OCI-LY1 (cell line): ENCODE measurements at regions not wholly inside any gene's neighbourhood (a gene's known extent, or its start where the extent isn't known, plus 50 kb on each side); places are given as distances from the start of the nearest gene placed in this dataset.

Source experiments
- H2AFZ ChIP-seq: fragments of 200-600 bp; sonication (generic), shearing (Covaris generic); 2 replicates; pipeline ENCODE4 v1.6.0; 2014; ENCODE audit warnings: antibody characterized with exemption, mild to moderate bottlenecking, low read length
- H3F3A ChIP-seq: fragments of 200-600 bp; sonication (generic), shearing (Covaris generic); 2 replicates; pipeline ENCODE4 v1.6.0; 2014; ENCODE audit warnings: mild to moderate bottlenecking, antibody characterized with exemption, low read length, moderate library complexity; ENCODE audit not compliant: insufficient read depth
- H3K27ac ChIP-seq: fragments of 200-600 bp; sonication (generic); 2 replicates; pipeline ENCODE4 v1.5.1; 2014; ENCODE audit warnings: low read length, mixed run types, mild to moderate bottlenecking, low read depth; ENCODE audit not compliant: poor library complexity, severe bottlenecking
- H3K27me3 ChIP-seq: fragments of 200-600 bp; sonication (generic); 2 replicates; pipeline ENCODE4 v1.6.0; 2014; ENCODE audit warnings: antibody characterized with exemption, mild to moderate bottlenecking, low read length, moderate library complexity; ENCODE audit not compliant: insufficient read depth
- H3K36me3 ChIP-seq: fragments of 200-600 bp; sonication (generic); 2 replicates; pipeline ENCODE4 v1.6.1; 2014; ENCODE audit warnings: mild to moderate bottlenecking, antibody characterized with exemption, low read length, moderate library complexity, mixed read lengths; ENCODE audit not compliant: insufficient read depth
- H3K4me1 ChIP-seq: fragments of 200-600 bp; sonication (generic); 2 replicates; pipeline ENCODE4 v1.5.1; 2014; ENCODE audit warnings: mild to moderate bottlenecking, low read length, moderate library complexity; ENCODE audit not compliant: insufficient read depth, severe bottlenecking
- H3K4me2 ChIP-seq: fragments of 200-600 bp; sonication (generic), shearing (Covaris generic); 2 replicates; pipeline ENCODE4 v1.6.1; 2014; ENCODE audit warnings: low read length
- H3K4me3 ChIP-seq: fragments of 200-600 bp; sonication (generic); 2 replicates; pipeline ENCODE4 v1.5.1; 2014; ENCODE audit warnings: low read length, low read depth, mild to moderate bottlenecking, mixed read lengths; ENCODE audit not compliant: poor library complexity, severe bottlenecking
- H3K79me2 ChIP-seq: fragments of 200-600 bp; shearing (Covaris generic); 2 replicates; pipeline ENCODE4 v1.6.1; 2016; ENCODE audit warnings: mixed run types, low read length, mixed read lengths; ENCODE audit not compliant: insufficient read depth
- H3K9ac ChIP-seq: fragments of 200-600 bp; sonication (generic), shearing (Covaris generic); 2 replicates; pipeline ENCODE4 v1.6.1; 2014; ENCODE audit warnings: mild to moderate bottlenecking, low read length, mixed read lengths
- H3K9me2 ChIP-seq: fragments of 200-600 bp; sonication (generic), shearing (Covaris generic); 2 replicates; pipeline ENCODE4 v1.6.1; 2014; ENCODE audit warnings: low read depth, mild to moderate bottlenecking, low read length, mixed read lengths
- H3K9me3 ChIP-seq: fragments of 200-600 bp; shearing (Covaris generic); 2 replicates; pipeline ENCODE4 v1.6.1; 2014; ENCODE audit warnings: low read length, mixed read lengths
- H4K20me1 ChIP-seq: fragments of 200-600 bp; sonication (generic), shearing (Covaris generic); 2 replicates; pipeline ENCODE4 v1.6.0; 2016; ENCODE audit warnings: mild to moderate bottlenecking, low read length; ENCODE audit not compliant: insufficient read depth
- EZH2 ChIP-seq: fragments of 200-600 bp; sonication (generic), shearing (Covaris generic); IDR thresholded peaks from 2 replicates; pipeline ENCODE4 v1.8.0; 2017; ENCODE audit warnings: borderline replicate concordance, mixed run types, mild to moderate bottlenecking, antibody characterized with exemption, low read length, moderate library complexity, mixed read lengths
- TF ChIP-seq, protein P1 (sequence below): fragments of 200-600 bp; sonication (generic), shearing (Covaris generic); IDR thresholded peaks from 2 replicates; pipeline ENCODE4 v1.5.1; 2017; ENCODE audit warnings: mild to moderate bottlenecking, antibody characterized with exemption, low read length, moderate library complexity, mixed read lengths

GRCh38 chr6:15870333-15871043, 207.7 kb upstream of the DTNBP1 start:
- no peak overlapping the region for H3K9ac ChIP-seq

GRCh38 chr6:15864708-15865062, 201.9 kb upstream of the DTNBP1 start:
- no peak for TF ChIP-seq EZH2
- TF ChIP-seq, protein P1, sequence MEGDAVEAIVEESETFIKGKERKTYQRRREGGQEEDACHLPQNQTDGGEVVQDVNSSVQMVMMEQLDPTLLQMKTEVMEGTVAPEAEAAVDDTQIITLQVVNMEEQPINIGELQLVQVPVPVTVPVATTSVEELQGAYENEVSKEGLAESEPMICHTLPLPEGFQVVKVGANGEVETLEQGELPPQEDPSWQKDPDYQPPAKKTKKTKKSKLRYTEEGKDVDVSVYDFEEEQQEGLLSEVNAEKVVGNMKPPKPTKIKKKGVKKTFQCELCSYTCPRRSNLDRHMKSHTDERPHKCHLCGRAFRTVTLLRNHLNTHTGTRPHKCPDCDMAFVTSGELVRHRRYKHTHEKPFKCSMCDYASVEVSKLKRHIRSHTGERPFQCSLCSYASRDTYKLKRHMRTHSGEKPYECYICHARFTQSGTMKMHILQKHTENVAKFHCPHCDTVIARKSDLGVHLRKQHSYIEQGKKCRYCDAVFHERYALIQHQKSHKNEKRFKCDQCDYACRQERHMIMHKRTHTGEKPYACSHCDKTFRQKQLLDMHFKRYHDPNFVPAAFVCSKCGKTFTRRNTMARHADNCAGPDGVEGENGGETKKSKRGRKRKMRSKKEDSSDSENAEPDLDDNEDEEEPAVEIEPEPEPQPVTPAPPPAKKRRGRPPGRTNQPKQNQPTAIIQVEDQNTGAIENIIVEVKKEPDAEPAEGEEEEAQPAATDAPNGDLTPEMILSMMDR: no peak
- H3K9ac ChIP-seq: no peak overlapping the region
- 0 out of 2 replicates have a peak, but pooled peaks cover 5% of the 10 kb centered on the region for H3K27me3 ChIP-seq
- H3K36me3 ChIP-seq: no peaks in the 10 kb centered on the region
- no peaks in the 10 kb centered on the region for H3K9me2 ChIP-seq
- no peaks in the 10 kb centered on the region for H3K9me3 ChIP-seq
- no peaks in the 10 kb centered on the region for H4K20me1 ChIP-seq
- H3K4me3 ChIP-seq: no peak overlapping the region
- no peak overlapping the region for H3K27ac ChIP-seq
- no peak overlapping the region for H3K4me2 ChIP-seq
- H3K4me1 ChIP-seq: no peaks in the 10 kb centered on the region
- H3F3A ChIP-seq: no peaks in the 10 kb centered on the region
- H3K79me2 ChIP-seq: no peaks in the 10 kb centered on the region
- H2AFZ ChIP-seq: no peak overlapping the region

More at GRCh38 chr6:15870333-15871043, 207.7 kb upstream of the DTNBP1 start:
- H3K9me2 ChIP-seq: no peaks in the 10 kb centered on the region
- TF ChIP-seq EZH2: no peak
- TF ChIP-seq, protein P1: no peak
- H3K4me1 ChIP-seq: no peaks in the 10 kb centered on the region
- no peaks in the 10 kb centered on the region for H3K27me3 ChIP-seq
- H3K4me3 ChIP-seq: no peak overlapping the region
- no peak overlapping the region for H3K4me2 ChIP-seq
- H3F3A ChIP-seq: no peaks in the 10 kb centered on the region
- no peak overlapping the region for H3K27ac ChIP-seq
- no peaks in the 10 kb centered on the region for H3K79me2 ChIP-seq
- H3K36me3 ChIP-seq: no peaks in the 10 kb centered on the region
- H4K20me1 ChIP-seq: no peaks in the 10 kb centered on the region
- no peaks in the 10 kb centered on the region for H3K9me3 ChIP-seq
- H2AFZ ChIP-seq: no peak overlapping the region

GRCh38 chr6:15864038-15864707, 201.3 kb upstream of the DTNBP1 start:
- H4K20me1 ChIP-seq: no peaks in the 10 kb centered on the region
- H3K9me2 ChIP-seq: no peaks in the 10 kb centered on the region
- H3K9me3 ChIP-seq: no peaks in the 10 kb centered on the region
- H3K4me1 ChIP-seq: no peaks in the 10 kb centered on the region
- H3K79me2 ChIP-seq: no peaks in the 10 kb centered on the region
- H3F3A ChIP-seq: no peaks in the 10 kb centered on the region
- H3K36me3 ChIP-seq: no peaks in the 10 kb centered on the region
- H3K4me3 ChIP-seq: no peak overlapping the region
- H3K4me2 ChIP-seq: no peak overlapping the region
- H3K27me3 ChIP-seq: 0 out of 2 replicates have a peak, but pooled peaks cover 5% of the 10 kb centered on the region
- H3K9ac ChIP-seq: no peak overlapping the region
- no peak overlapping the region for H3K27ac ChIP-seq
- H2AFZ ChIP-seq: no peak overlapping the region
- TF ChIP-seq, protein P1: no peak
- TF ChIP-seq EZH2: no peak
